GM12878 (cell line): ENCODE measurements at regions not wholly inside any gene's neighbourhood (a gene's known extent, or its start where the extent isn't known, plus 50 kb on each side); places are given as distances from the start of the nearest gene placed in this dataset.

Experiments
- ATF2 ChIP-seq: IDR thresholded peaks from 2 replicates; pipeline ENCODE4 v1.6.1; 2012; ENCODE audit warnings: low read length, inconsistent platforms
- ATF7 ChIP-seq: fragments of 450-650 bp; IDR thresholded peaks from 2 replicates; pipeline ENCODE4 v1.6.1; 2016; ENCODE audit warnings: low read depth, mild to moderate bottlenecking
- BACH1 ChIP-seq: fragments of 450-650 bp; IDR thresholded peaks from 2 replicates; pipeline ENCODE4 v1.6.1; 2017; ENCODE audit warnings: mild to moderate bottlenecking, borderline replicate concordance
- BHLHE40 ChIP-seq, 2 experiments: fragments of 450-650 bp in 1 of 2; IDR thresholded peaks; 2 replicates each; pipeline ENCODE4 v1.6.1; 2011 to 2017; ENCODE audit warnings: low read depth in 2 of 2, borderline replicate concordance in 1 of 2, improper control_type of control experiment in 1 of 2, low read length in 1 of 2, mild to moderate bottlenecking in 1 of 2
- CBFB ChIP-seq: IDR thresholded peaks from 2 replicates; pipeline ENCODE4 v1.6.1; 2016; ENCODE audit warnings: antibody characterized with exemption, low read depth
- CHD2 ChIP-seq: IDR thresholded peaks from 2 replicates; pipeline ENCODE4 v1.6.1; 2011; ENCODE audit warnings: low read depth, low read length, improper control_type of control experiment, borderline replicate concordance
- EP300 ChIP-seq, 2 experiments: fragments of 150-350 bp in 1 of 2; IDR thresholded peaks; 2 replicates each; pipeline ENCODE4 v1.6.1; 2011 to 2012; ENCODE audit warnings: low read depth in 2 of 2, low read length in 2 of 2, borderline replicate concordance in 1 of 2, improper control_type of control experiment in 1 of 2, inconsistent platforms in 1 of 2; ENCODE audit not compliant: control insufficient read depth in 1 of 2
- ETV6 ChIP-seq, 2 experiments: fragments of 450-650 bp in 1 of 2; IDR thresholded peaks in 1 of 2; conservative IDR thresholded peaks in 1 of 2; 2 replicates each; pipeline ENCODE4 v1.6.1; 2014; ENCODE audit warnings: antibody characterized with exemption in 1 of 2, borderline replicate concordance in 1 of 2, low read depth in 1 of 2, mild to moderate bottlenecking in 1 of 2, moderate library complexity in 1 of 2
- HDAC6 ChIP-seq: fragments of 200-600 bp; sonication (generic); IDR thresholded peaks from one replicate; pipeline ENCODE4 v1.8.0; 2017; ENCODE audit warnings: antibody characterized with exemption; ENCODE audit not compliant: unreplicated experiment
- IRF4 ChIP-seq: IDR thresholded peaks from 2 replicates; pipeline ENCODE4 v1.6.1; 2011; ENCODE audit warnings: low read depth, low read length
- MAX ChIP-seq: IDR thresholded peaks from 2 replicates; pipeline ENCODE4 v1.6.1; 2012; ENCODE audit warnings: low read depth, low read length, improper control_type of control experiment
- MEF2A ChIP-seq: IDR thresholded peaks from 2 replicates; pipeline ENCODE4 v1.6.1; 2011; ENCODE audit warnings: low read depth, mild to moderate bottlenecking, low read length, moderate library complexity; ENCODE audit not compliant: insufficient read depth
- MEF2B ChIP-seq: fragments of 450-650 bp; IDR thresholded peaks from 2 replicates; pipeline ENCODE4 v1.6.1; 2018; ENCODE audit warnings: mild to moderate bottlenecking, moderate library complexity; ENCODE audit not compliant: partially characterized antibody, poor library complexity, severe bottlenecking
- MYB ChIP-seq: fragments of 150-350 bp; IDR thresholded peaks from 2 replicates; pipeline ENCODE4 v1.6.1; 2014; ENCODE audit warnings: mild to moderate bottlenecking, low read depth, low read length, borderline replicate concordance
- NBN ChIP-seq: fragments of 450-650 bp; IDR thresholded peaks from 2 replicates; pipeline ENCODE4 v1.6.1; 2016
- NR2F1 ChIP-seq: fragments of 450-650 bp; conservative IDR thresholded peaks from 2 replicates; pipeline ENCODE4 v1.6.1; 2017; ENCODE audit warnings: mild to moderate bottlenecking
- RELA ChIP-seq: fragments of 450-650 bp; IDR thresholded peaks from 2 replicates; pipeline ENCODE4 v1.8.0; 2014; ENCODE audit warnings: borderline replicate concordance; ENCODE audit not compliant: partially characterized antibody
- RUNX3 ChIP-seq: IDR thresholded peaks from 2 replicates; pipeline ENCODE4 v1.6.1; 2012; ENCODE audit warnings: low read length, inconsistent platforms
- SKIL ChIP-seq: fragments of 450-650 bp; IDR thresholded peaks from 2 replicates; pipeline ENCODE4 v1.6.1; 2017; ENCODE audit warnings: mild to moderate bottlenecking, low read depth, inconsistent platforms; ENCODE audit not compliant: poor library complexity, severe bottlenecking
- SMARCA5 ChIP-seq: fragments of 450-650 bp; IDR thresholded peaks from 2 replicates; pipeline ENCODE4 v1.6.1; 2017; ENCODE audit warnings: mild to moderate bottlenecking
- SRF ChIP-seq, 2 experiments: IDR thresholded peaks; 2 replicates each; pipeline ENCODE4 v1.6.1; 2011; ENCODE audit warnings: low read depth in 2 of 2, low read length in 2 of 2, mild to moderate bottlenecking in 1 of 2, moderate library complexity in 1 of 2
- STAT1 ChIP-seq: fragments of 450-650 bp; conservative IDR thresholded peaks from 2 replicates; pipeline ENCODE4 v1.6.1; 2014; ENCODE audit warnings: antibody characterized with exemption, mild to moderate bottlenecking
- TBL1XR1 ChIP-seq: IDR thresholded peaks from 2 replicates; pipeline ENCODE4 v1.6.1; 2012; ENCODE audit warnings: low read depth, low read length, improper control_type of control experiment
- TCF3 ChIP-seq: IDR thresholded peaks from 2 replicates; pipeline ENCODE4 v1.6.1; 2012; ENCODE audit warnings: low read depth, mild to moderate bottlenecking, low read length, borderline replicate concordance; ENCODE audit not compliant: insufficient read depth
- USF2 ChIP-seq: IDR thresholded peaks from 2 replicates; pipeline ENCODE4 v1.6.1; 2011; ENCODE audit warnings: low read depth, low read length, improper control_type of control experiment, borderline replicate concordance
- ZSCAN29 ChIP-seq: fragments of 450-650 bp; IDR thresholded peaks from 2 replicates; pipeline ENCODE4 v1.6.1; 2017; ENCODE audit warnings: mild to moderate bottlenecking, moderate library complexity

GRCh38 chr6:45737331-45738056 lies 278.2 kb downstream of the CLIC5 start (continued):
- TF ChIP-seq SKIL = peak; percentile 83
- TF ChIP-seq CHD2 = peak; percentile 57; the same call in 1 of the 2 replicates
- TF ChIP-seq NBN = peak; percentile 60; the same call in 1 of the 2 replicates
- TF ChIP-seq MEF2B = peak; percentile 75
- peak; percentile 61 to 82; a peak in 3 of 4 replicates for TF ChIP-seq BHLHE40 (IDR thresholded peaks at IDR 0.05; ENCODE audit: borderline replicate concordance in 1 of 2, low read depth in 2 of 2, low read length in 1 of 2)
- no peak for TF ChIP-seq SRF (IDR thresholded peaks at IDR 0.05; ENCODE audit: low read depth in 2 of 2, low read length in 2 of 2)
- peak; percentile 66 for TF ChIP-seq MEF2A
- TF ChIP-seq MAX = no peak
- TF ChIP-seq ATF2 = peak; percentile 92
- peak; percentile 66 for TF ChIP-seq NR2F1
- peak; percentile 93 for TF ChIP-seq IRF4
- TF ChIP-seq TCF3 = peak; percentile 68; the same call in 1 of the 2 replicates
- peak; percentile 77 for TF ChIP-seq ATF7
- TF ChIP-seq USF2 = no peak
- peak in 1 of 2 experiments; percentile 50; a peak in 1 of 4 replicates for TF ChIP-seq ETV6 (conservative IDR thresholded peaks at IDR 0.05 in 1 of 2, IDR thresholded peaks at IDR 0.05 in 1 of 2; ENCODE audit: borderline replicate concordance in 1 of 2, low read depth in 1 of 2)
- TF ChIP-seq RELA = no peak
- peak; percentile 92 to 96 for TF ChIP-seq EP300 (IDR thresholded peaks at IDR 0.05; ENCODE audit: borderline replicate concordance in 1 of 2, control insufficient read depth in 1 of 2, low read depth in 2 of 2, low read length in 2 of 2)
- TF ChIP-seq CBFB = peak; percentile 68
- no peak for TF ChIP-seq STAT1
- peak; percentile 21; the same call in 1 of the 2 replicates for TF ChIP-seq TBL1XR1
- TF ChIP-seq BACH1 = peak; percentile 78; the same call in 1 of the 2 replicates
- TF ChIP-seq ZSCAN29 = peak; percentile 73; the same call in 1 of the 2 replicates
- 0 out of 2 replicates have a peak, but pooled peaks have one; percentile 45 for TF ChIP-seq MYB
- no peak for TF ChIP-seq HDAC6
- peak; percentile 98 for TF ChIP-seq RUNX3
- peak; percentile 13; the same call in 1 of the 2 replicates for TF ChIP-seq SMARCA5
